ENCODE measurements at regions not wholly inside any gene's neighbourhood (a gene's known extent, or its start where the extent isn't known, plus 50 kb on each side); places are given as distances from the start of the nearest gene placed in this dataset.

- TF ChIP-seq ZBTB33 (IDR thresholded peaks at IDR 0.05; ENCODE audit: extremely low read depth, insufficient replicate concordance, low read length), result no peak
Measured at GRCh38 chr9:108417312-108417711, 438.5 kb downstream of the ACTL7B start (continued).

GRCh38 chr9:108416324-108416723 is 439.5 kb downstream of the ACTL7B start:
- DNase-seq (ENCODE audit: low read depth, low spot score) (peak; percentile 15), ATAC-seq (peak; percentile 55; the same call in 1 of the 2 replicates)
- H3K9me3 ChIP-seq (ENCODE audit: control insufficient read depth in 1 of 2, insufficient read depth in 1 of 2, low read depth in 1 of 2, low read length in 2 of 2), result no peaks in the 10 kb centered on the region
- TF ChIP-seq TCF7L2 (IDR thresholded peaks at IDR 0.05; ENCODE audit: borderline replicate concordance, extremely low read depth, insufficient read depth, insufficient read length) (no peak), MAX (IDR thresholded peaks at IDR 0.05) (no peak), ZFX (IDR thresholded peaks at IDR 0.05) (no peak), POLR2AphosphoS5 (IDR thresholded peaks at IDR 0.05; ENCODE audit: low read depth, low read length) (no peak), CTCF (IDR thresholded peaks at IDR 0.05 in 2 of 3, conservative IDR thresholded peaks at IDR 0.05 in 1 of 3; ENCODE audit: borderline replicate concordance in 1 of 3, insufficient read depth in 1 of 3, low read depth in 2 of 3, low read length in 2 of 3) (peak in 2 of 3 experiments; percentile 25 to 41; a peak in 1 of 6 replicates), SIN3A (IDR thresholded peaks at IDR 0.05; ENCODE audit: low read depth) (no peak), ZBTB33 (IDR thresholded peaks at IDR 0.05; ENCODE audit: extremely low read depth, insufficient replicate concordance, low read length) (no peak), RAD21 (IDR thresholded peaks at IDR 0.05; ENCODE audit: low read depth) (peak; percentile 57)
- no peaks in the 10 kb centered on the region for H4K20me1 ChIP-seq (ENCODE audit: insufficient read depth)
- ChIA-PET POLR2A (no interaction called here), RAD21 (ENCODE audit: low non-redundant PET in 1 of 2, low total read pairs in 2 of 2, uncharacterized antibody in 2 of 2, unreplicated experiment in 2 of 2) (interaction anchor here (0.9 to 1.0 kb wide), 4 partner anchors 119 to 255 kb away, joined by 3 to 6 read pairs (median 3); no protein-coding TSS in a partner anchor), CTCF (interaction anchor here (0.7 to 1.5 kb wide), 11 partner anchors 9 to 398 kb away, joined by 3 to 21 read pairs (median 4); no protein-coding TSS in a partner anchor)
- H3K4me2 ChIP-seq (ENCODE audit: low read length), result no peak overlapping the region
- no peaks in the 10 kb centered on the region for H3K9me2 ChIP-seq (ENCODE audit: insufficient read depth)
- intact Hi-C loops (cut with micrococcal nuclease), result loop anchor here (2.0 to 10.0 kb wide), 2 partner anchors 148 to 348 kb away; no protein-coding TSS in a partner anchor
- no TSS peak for BruUV-seq (replicated peaks)
- H2AFZ ChIP-seq (ENCODE audit: low read depth, low read length, poor library complexity, severe bottlenecking), result peak overlapping the region; percentile 30
- no peak overlapping the region for H3K27ac ChIP-seq (ENCODE audit: low read depth, low read length)
- no peaks in the 10 kb centered on the region for H3K27me3 ChIP-seq (ENCODE audit: insufficient read depth, low read length)
- no peaks in the 10 kb centered on the region for H3K36me3 ChIP-seq (ENCODE audit: control insufficient read depth in 1 of 2, insufficient read depth in 2 of 2, low read length in 2 of 2)
- no peaks in the 10 kb centered on the region for H3K4me1 ChIP-seq (ENCODE audit: control insufficient read depth in 1 of 2, insufficient read depth in 2 of 2, low read length in 2 of 2)
- no peak overlapping the region for H3K4me3 ChIP-seq (replicated peaks in 1 of 2; ENCODE audit: low read depth in 1 of 2, low read length in 2 of 2)
- no peaks in the 10 kb centered on the region for H3K79me2 ChIP-seq (ENCODE audit: insufficient read depth, low read length)
- no peak overlapping the region for H3K9ac ChIP-seq (ENCODE audit: low read length)

Measured in HCT116 (cell line).